HG03378 (cell line): ENCODE measurements at regions not wholly inside any gene's neighbourhood (a gene's known extent, or its start where the extent isn't known, plus 50 kb on each side); places are given as distances from the start of the nearest gene placed in this dataset.

Experiments used
- ATAC-seq: cut with Tn5 transposase; IDR thresholded peaks from one replicate; pipeline ENCODE4 v1.9.1; 2021; ENCODE audit warnings: mild to moderate bottlenecking, moderate library complexity; ENCODE audit not compliant: unreplicated experiment

- no peak for ATAC-seq
Measured at GRCh38 chr5:58040846-58041245, 419.0 kb downstream of the PLK2 start.

GRCh38 chr5:58040044-58040443 is 419.8 kb downstream of the PLK2 start:
- ATAC-seq: no peak

- no peak for ATAC-seq
Measured at GRCh38 chr5:58037899-58038298, 422.0 kb downstream of the PLK2 start.

- no peak for ATAC-seq
Measured at GRCh38 chr5:58025809-58026208, 434.1 kb downstream of the PLK2 start.

GRCh38 chr5:58024151-58024550 is 435.7 kb downstream of the PLK2 start:
- ATAC-seq: no peak

GRCh38 chr5:58022055-58022454 is 437.8 kb downstream of the PLK2 start:
- ATAC-seq: no peak

GRCh38 chr5:58021466-58021865 is 438.4 kb downstream of the PLK2 start:
- ATAC-seq: no peak

GRCh38 chr5:58019614-58020013 is 440.3 kb downstream of the PLK2 start:
- ATAC-seq: no peak

GRCh38 chr5:58018016-58018415 is 441.9 kb downstream of the PLK2 start:
- no peak for ATAC-seq

- ATAC-seq: no peak
Measured at GRCh38 chr5:58016877-58017276, 443.0 kb downstream of the PLK2 start.

- ATAC-seq: no peak
Measured at GRCh38 chr5:58016358-58016757, 443.5 kb downstream of the PLK2 start.

- ATAC-seq: no peak
Measured at GRCh38 chr5:58015175-58015574, 444.7 kb downstream of the PLK2 start.

- no peak for ATAC-seq
Measured at GRCh38 chr5:58013542-58014258, 446.2 kb downstream of the PLK2 start.

GRCh38 chr5:58012801-58013315 is 447.0 kb downstream of the PLK2 start:
- no peak for ATAC-seq

- no peak for ATAC-seq
Measured at GRCh38 chr5:58012102-58012501, 447.8 kb downstream of the PLK2 start.

GRCh38 chr5:58011301-58011700 is 448.6 kb downstream of the PLK2 start:
- ATAC-seq: no peak

GRCh38 chr5:58009754-58010153 is 450.1 kb downstream of the PLK2 start:
- ATAC-seq: no peak

- ATAC-seq: no peak
Measured at GRCh38 chr5:58002323-58002722, 457.6 kb downstream of the PLK2 start.

- no peak for ATAC-seq
Measured at GRCh38 chr5:57993866-57994265, 466.0 kb downstream of the PLK2 start.

- no peak for ATAC-seq
Measured at GRCh38 chr5:57989378-57989777, 470.5 kb downstream of the PLK2 start.

GRCh38 chr5:57988813-57989212 is 471.1 kb downstream of the PLK2 start:
- ATAC-seq: no peak

GRCh38 chr5:57987552-57987951 is 472.3 kb downstream of the PLK2 start:
- no peak for ATAC-seq

GRCh38 chr5:57986761-57987341 is 473.0 kb downstream of the PLK2 start:
- no peak for ATAC-seq
